ENCODE measurements at regions not wholly inside any gene's neighbourhood (a gene's known extent, or its start where the extent isn't known, plus 50 kb on each side); places are given as distances from the start of the nearest gene placed in this dataset.

DNA sequence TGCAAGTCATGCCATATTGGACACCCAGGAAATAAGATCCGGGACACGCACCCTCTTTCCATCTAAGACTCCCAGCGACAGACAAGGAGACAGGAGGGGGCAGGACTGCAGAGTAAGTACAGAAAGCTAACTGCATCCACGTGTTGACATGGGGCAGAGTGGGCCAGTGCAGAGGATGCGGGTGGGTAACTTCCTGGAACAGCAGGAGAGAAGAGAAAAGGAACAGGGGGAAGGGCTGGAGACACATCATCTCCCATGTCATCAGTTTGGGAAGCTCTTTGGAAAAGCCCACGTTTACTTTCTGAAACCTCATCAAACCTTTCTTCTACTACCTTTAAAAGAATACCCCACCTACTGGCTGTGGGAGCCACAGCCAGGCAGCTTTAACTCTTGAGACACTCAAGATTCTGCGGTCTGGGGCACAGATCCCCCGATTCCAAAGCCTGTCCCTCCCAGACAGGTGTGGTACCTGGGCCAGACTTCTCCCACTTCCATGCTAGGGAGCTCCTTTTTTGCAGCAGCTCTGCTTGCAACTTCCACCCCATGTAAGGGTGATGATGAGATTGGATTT lies 273.5 kb upstream of the RPL38 start:
- TF ChIP-seq, protein P1, sequence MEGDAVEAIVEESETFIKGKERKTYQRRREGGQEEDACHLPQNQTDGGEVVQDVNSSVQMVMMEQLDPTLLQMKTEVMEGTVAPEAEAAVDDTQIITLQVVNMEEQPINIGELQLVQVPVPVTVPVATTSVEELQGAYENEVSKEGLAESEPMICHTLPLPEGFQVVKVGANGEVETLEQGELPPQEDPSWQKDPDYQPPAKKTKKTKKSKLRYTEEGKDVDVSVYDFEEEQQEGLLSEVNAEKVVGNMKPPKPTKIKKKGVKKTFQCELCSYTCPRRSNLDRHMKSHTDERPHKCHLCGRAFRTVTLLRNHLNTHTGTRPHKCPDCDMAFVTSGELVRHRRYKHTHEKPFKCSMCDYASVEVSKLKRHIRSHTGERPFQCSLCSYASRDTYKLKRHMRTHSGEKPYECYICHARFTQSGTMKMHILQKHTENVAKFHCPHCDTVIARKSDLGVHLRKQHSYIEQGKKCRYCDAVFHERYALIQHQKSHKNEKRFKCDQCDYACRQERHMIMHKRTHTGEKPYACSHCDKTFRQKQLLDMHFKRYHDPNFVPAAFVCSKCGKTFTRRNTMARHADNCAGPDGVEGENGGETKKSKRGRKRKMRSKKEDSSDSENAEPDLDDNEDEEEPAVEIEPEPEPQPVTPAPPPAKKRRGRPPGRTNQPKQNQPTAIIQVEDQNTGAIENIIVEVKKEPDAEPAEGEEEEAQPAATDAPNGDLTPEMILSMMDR (IDR thresholded peaks at IDR 0.05 in 2 of 3, conservative IDR thresholded peaks at IDR 0.05 in 1 of 3; ENCODE audit: borderline replicate concordance in 1 of 3, insufficient read depth in 1 of 3, low read depth in 2 of 3, low read length in 2 of 3) = peak in 2 of 3 experiments; percentile 26 to 37; a peak in 3 of 6 replicates
- TF ChIP-seq YY1 (IDR thresholded peaks at IDR 0.05; ENCODE audit: extremely low read depth, insufficient replicate concordance, low read depth, low read length) (no peak), POLR2AphosphoS5 (IDR thresholded peaks at IDR 0.05; ENCODE audit: low read depth, low read length) (no peak)

Data from HCT116 (cell line).